ENCODE measurements at regions not wholly inside any gene's neighbourhood (a gene's known extent, or its start where the extent isn't known, plus 50 kb on each side); places are given as distances from the start of the nearest gene placed in this dataset.

DNA sequence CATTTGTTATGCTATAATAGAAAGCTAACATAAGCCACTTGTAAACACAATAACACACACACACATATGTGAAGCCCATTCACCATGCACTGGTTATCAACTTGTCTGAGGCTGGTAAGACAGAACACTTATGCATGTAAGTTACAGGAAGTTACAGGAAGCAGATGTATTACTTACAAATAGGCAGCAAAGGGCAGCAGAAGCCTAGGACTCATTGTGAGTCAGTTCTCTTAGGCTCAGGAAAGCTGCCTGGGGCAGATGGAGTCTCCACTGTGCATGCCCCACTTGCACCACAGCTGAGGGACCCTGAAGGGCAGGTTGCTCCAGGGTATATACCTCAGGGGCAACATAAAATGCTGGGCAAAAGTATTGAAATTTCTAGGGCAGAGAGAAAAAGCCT is 748.8 kb upstream of the CCDC54 start:
- Histone ChIP-seq H3K4me1 (ENCODE audit: control extremely low read depth in 1 of 4, control insufficient read depth in 4 of 4, insufficient read depth in 4 of 4, low read length in 3 of 4) (peaks cover 0 to 16% (median 5%) of the 10 kb centered on the region in 4 experiments), H3K9me3 (ENCODE audit: control extremely low read depth in 1 of 5, control insufficient read depth in 4 of 5, insufficient read depth in 2 of 5, low read depth in 1 of 5, low read length in 4 of 5) (peaks cover 0 to 6% (median 2%) of the 10 kb centered on the region in 5 experiments), H3K27me3 (replicated peaks in 2 of 5; ENCODE audit: control insufficient read depth in 4 of 5, insufficient read depth in 5 of 5, low read length in 4 of 5) (no peaks in the 10 kb centered on the region), H3K36me3 (ENCODE audit: control insufficient read depth in 4 of 4, insufficient read depth in 4 of 4, low read length in 3 of 4) (no peaks in the 10 kb centered on the region), H3K27ac (ENCODE audit: insufficient read depth in 1 of 2, low read depth in 1 of 2, low read length in 2 of 2, poor library complexity in 1 of 2, severe bottlenecking in 2 of 2) (no peak overlapping the region), H3K4me3 (ENCODE audit: control insufficient read depth in 1 of 7, extremely low read depth in 1 of 7, insufficient read depth in 4 of 7, low read depth in 2 of 7, low read length in 6 of 7) (no peak overlapping the region)
- ChIA-PET CTCF (no interaction called here), POLR2A (interaction anchor here (1.0 kb wide), 1 partner anchor 13 kb away, joined by 4 read pairs; no protein-coding TSS in a partner anchor)
- peak; percentile 19 to 89 (median 75) for DNase-seq

DNA sequence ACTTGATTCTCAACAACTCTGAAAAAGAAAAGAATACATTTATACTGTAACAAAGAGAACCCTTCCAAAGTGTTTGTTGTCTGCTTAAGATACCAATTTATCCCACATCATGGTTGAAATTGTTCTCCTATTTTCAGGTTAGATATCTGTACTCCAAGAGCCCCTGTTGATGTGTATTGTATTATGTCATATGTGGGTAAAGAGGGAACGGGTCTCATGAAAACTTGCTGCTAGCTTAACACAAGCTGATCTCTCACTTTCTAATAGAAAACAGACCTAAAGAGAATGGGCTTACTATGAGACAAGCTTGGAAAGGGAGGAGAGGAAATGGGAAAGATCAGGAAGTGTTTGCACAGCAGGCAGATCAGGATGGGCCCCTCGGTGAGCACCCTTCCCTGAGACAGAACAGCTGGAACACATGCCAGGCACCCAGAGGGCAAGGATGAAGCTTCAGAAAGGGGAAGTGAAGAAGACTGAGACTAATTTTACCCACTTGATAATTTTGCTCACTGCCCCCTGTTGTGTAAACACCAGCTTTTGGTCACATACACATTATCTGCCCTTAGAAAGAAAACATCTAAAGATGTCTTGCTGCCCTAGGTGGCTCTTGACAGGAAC is 747.9 kb upstream of the CCDC54 start:
- Histone ChIP-seq H3K27ac (ENCODE audit: insufficient read depth in 1 of 2, low read depth in 1 of 2, low read length in 2 of 2, poor library complexity in 1 of 2, severe bottlenecking in 2 of 2) (no peak overlapping the region), H3K9me3 (ENCODE audit: control extremely low read depth in 1 of 5, control insufficient read depth in 4 of 5, insufficient read depth in 2 of 5, low read depth in 1 of 5, low read length in 4 of 5) (peaks cover 0 to 2% (median 2%) of the 10 kb centered on the region in 5 experiments), H3K27me3 (replicated peaks in 2 of 5; ENCODE audit: control insufficient read depth in 4 of 5, insufficient read depth in 5 of 5, low read length in 4 of 5) (no peaks in the 10 kb centered on the region), H3K4me3 (ENCODE audit: control insufficient read depth in 1 of 7, extremely low read depth in 1 of 7, insufficient read depth in 4 of 7, low read depth in 2 of 7, low read length in 6 of 7) (no peak overlapping the region), H3K4me1 (ENCODE audit: control extremely low read depth in 1 of 4, control insufficient read depth in 4 of 4, insufficient read depth in 4 of 4, low read length in 3 of 4) (peaks cover 0 to 16% (median 5%) of the 10 kb centered on the region in 4 experiments), H3K36me3 (ENCODE audit: control insufficient read depth in 4 of 4, insufficient read depth in 4 of 4, low read length in 3 of 4) (no peaks in the 10 kb centered on the region)
- ChIA-PET CTCF (interaction anchor here (0.8 to 1.1 kb wide), 2 partner anchors 416 to 943 kb away, joined by 3 to 4 read pairs; no protein-coding TSS in a partner anchor), POLR2A (no interaction called here)
- 0% methylated on average over 1 of the region's 2 CpGs for WGBS (ENCODE audit: insufficient coverage)
- peak in 1 of 3 donors; percentile 11 for DNase-seq

DNA sequence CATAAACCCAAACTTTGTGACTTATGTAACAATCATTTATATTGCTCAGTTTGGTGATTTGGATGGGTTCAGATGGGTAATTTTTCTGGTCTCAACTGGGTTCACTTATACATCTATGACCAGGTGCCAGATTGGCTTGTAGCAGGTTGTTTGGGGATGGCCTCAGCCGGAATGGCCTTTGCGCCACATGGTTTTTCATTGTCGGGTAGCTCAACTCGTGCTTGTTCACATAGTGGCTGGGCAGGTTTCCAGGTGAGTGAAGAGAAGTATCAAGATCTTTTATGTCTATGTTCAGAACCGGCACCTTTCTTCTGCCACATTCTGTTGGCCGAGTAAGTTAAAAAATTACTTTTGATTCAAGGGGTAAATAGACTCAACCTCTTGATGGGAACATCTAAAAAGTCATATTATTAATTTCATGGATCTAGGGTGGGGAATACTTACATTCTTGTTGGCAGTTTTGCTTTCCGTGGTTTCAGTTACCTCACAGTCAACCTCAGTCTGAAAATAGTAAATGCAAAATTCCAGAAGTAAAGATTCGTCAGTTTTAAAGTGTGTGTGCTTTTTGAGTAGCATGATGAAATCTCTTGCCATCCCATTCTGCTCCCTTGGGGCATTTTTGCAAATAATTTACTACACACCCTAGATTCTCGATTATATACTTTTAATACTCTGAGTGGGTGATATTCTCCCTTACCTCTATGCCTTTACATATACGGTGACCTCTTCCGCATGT is 745.7 kb upstream of the CCDC54 start:
- H3K36me3 ChIP-seq (ENCODE audit: control insufficient read depth in 4 of 4, insufficient read depth in 4 of 4, low read length in 3 of 4), result no peaks in the 10 kb centered on the region
- CTCF ChIA-PET, result no interaction called here
- no peak overlapping the region for H3K27ac ChIP-seq (ENCODE audit: insufficient read depth in 1 of 2, low read depth in 1 of 2, low read length in 2 of 2, poor library complexity in 1 of 2, severe bottlenecking in 2 of 2)
- DNase-seq, result no peak
- H3K27me3 ChIP-seq (replicated peaks in 2 of 5; ENCODE audit: control insufficient read depth in 4 of 5, insufficient read depth in 5 of 5, low read length in 4 of 5), result no peaks in the 10 kb centered on the region
- H3K9me3 ChIP-seq (ENCODE audit: control extremely low read depth in 1 of 5, control insufficient read depth in 4 of 5, insufficient read depth in 2 of 5, low read depth in 1 of 5, low read length in 4 of 5), result no peaks in the 10 kb centered on the region
- peaks cover 0 to 16% (median 5%) of the 10 kb centered on the region in 4 experiments for H3K4me1 ChIP-seq (ENCODE audit: control extremely low read depth in 1 of 4, control insufficient read depth in 4 of 4, insufficient read depth in 4 of 4, low read length in 3 of 4)
- POLR2A ChIA-PET, result no interaction called here
- no peak overlapping the region for H3K4me3 ChIP-seq (ENCODE audit: control insufficient read depth in 1 of 7, extremely low read depth in 1 of 7, insufficient read depth in 4 of 7, low read depth in 2 of 7, low read length in 6 of 7)
- 93% methylated on average over 5 of the region's 11 CpGs for WGBS (ENCODE audit: insufficient coverage)

DNA sequence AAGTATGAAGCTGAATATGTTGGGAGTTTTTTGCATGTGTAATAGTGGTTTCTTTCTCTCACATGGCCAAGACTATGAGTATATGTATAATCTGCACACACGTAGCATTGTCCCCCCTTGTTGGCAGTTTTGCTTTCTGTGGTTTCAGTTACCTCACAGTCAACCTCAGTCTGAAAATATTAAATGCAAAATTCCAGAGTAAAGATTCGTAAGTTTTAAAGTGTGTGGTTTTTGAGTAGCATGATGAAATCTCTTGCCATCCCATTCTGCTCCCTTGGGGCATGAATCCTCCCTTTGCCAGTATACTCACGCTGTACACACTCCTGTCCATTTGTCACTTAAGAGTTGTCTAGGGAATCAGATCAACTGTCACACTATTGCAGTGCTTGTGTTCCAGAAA is 742.0 kb upstream of the CCDC54 start:
- H3K27ac ChIP-seq (ENCODE audit: insufficient read depth in 1 of 2, low read depth in 1 of 2, low read length in 2 of 2, poor library complexity in 1 of 2, severe bottlenecking in 2 of 2), result no peak overlapping the region
- WGBS (ENCODE audit: insufficient coverage), result 100% methylated on average over 1 of the region's 3 CpGs
- DNase-seq, result no peak

DNA sequence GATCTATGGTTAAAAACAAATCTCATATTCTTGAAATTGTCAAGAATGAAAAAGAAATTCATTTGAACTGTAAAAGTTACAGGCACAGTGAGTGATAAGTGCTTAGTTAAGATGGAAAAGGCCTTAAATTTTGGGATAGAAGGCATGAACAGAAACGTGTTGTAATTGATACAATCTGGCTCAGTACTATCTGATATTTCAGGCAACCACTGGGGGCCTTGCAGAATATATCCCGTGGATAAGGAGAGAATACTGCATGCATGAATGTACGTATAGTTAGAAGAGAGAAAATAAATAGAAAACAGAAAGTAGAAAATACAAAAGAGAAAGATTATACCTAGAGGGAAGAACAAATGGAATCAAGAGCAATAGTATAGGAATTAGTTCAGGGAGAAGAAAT is 741.4 kb upstream of the CCDC54 start:
- ChIA-PET CTCF (no interaction called here), POLR2A (no interaction called here)
- no peak for DNase-seq
- 100% methylated on average over 2 of the region's 3 CpGs for WGBS (ENCODE audit: insufficient coverage)
- no peak overlapping the region for H3K4me3 ChIP-seq (ENCODE audit: control insufficient read depth in 1 of 7, extremely low read depth in 1 of 7, insufficient read depth in 4 of 7, low read depth in 2 of 7, low read length in 6 of 7)
- H3K9me3 ChIP-seq (ENCODE audit: control extremely low read depth in 1 of 5, control insufficient read depth in 4 of 5, insufficient read depth in 2 of 5, low read depth in 1 of 5, low read length in 4 of 5), result no peaks in the 10 kb centered on the region
- H3K4me1 ChIP-seq (ENCODE audit: control extremely low read depth in 1 of 4, control insufficient read depth in 4 of 4, insufficient read depth in 4 of 4, low read length in 3 of 4), result no peaks in the 10 kb centered on the region
- no peaks in the 10 kb centered on the region for H3K27me3 ChIP-seq (replicated peaks in 2 of 5; ENCODE audit: control insufficient read depth in 4 of 5, insufficient read depth in 5 of 5, low read length in 4 of 5)
- no peak overlapping the region for H3K27ac ChIP-seq (ENCODE audit: insufficient read depth in 1 of 2, low read depth in 1 of 2, low read length in 2 of 2, poor library complexity in 1 of 2, severe bottlenecking in 2 of 2)
- no peaks in the 10 kb centered on the region for H3K36me3 ChIP-seq (ENCODE audit: control insufficient read depth in 4 of 4, insufficient read depth in 4 of 4, low read length in 3 of 4)

More for the DNA sequence above, 742.0 kb upstream of the CCDC54 start:
- CTCF ChIA-PET, result no interaction called here
- H3K27me3 ChIP-seq (replicated peaks in 2 of 5; ENCODE audit: control insufficient read depth in 4 of 5, insufficient read depth in 5 of 5, low read length in 4 of 5), result no peaks in the 10 kb centered on the region
- no peaks in the 10 kb centered on the region for H3K4me1 ChIP-seq (ENCODE audit: control extremely low read depth in 1 of 4, control insufficient read depth in 4 of 4, insufficient read depth in 4 of 4, low read length in 3 of 4)
- no peak overlapping the region for H3K4me3 ChIP-seq (ENCODE audit: control insufficient read depth in 1 of 7, extremely low read depth in 1 of 7, insufficient read depth in 4 of 7, low read depth in 2 of 7, low read length in 6 of 7)
- no peaks in the 10 kb centered on the region for H3K9me3 ChIP-seq (ENCODE audit: control extremely low read depth in 1 of 5, control insufficient read depth in 4 of 5, insufficient read depth in 2 of 5, low read depth in 1 of 5, low read length in 4 of 5)
- H3K36me3 ChIP-seq (ENCODE audit: control insufficient read depth in 4 of 4, insufficient read depth in 4 of 4, low read length in 3 of 4), result no peaks in the 10 kb centered on the region
- POLR2A ChIA-PET, result no interaction called here

DNA sequence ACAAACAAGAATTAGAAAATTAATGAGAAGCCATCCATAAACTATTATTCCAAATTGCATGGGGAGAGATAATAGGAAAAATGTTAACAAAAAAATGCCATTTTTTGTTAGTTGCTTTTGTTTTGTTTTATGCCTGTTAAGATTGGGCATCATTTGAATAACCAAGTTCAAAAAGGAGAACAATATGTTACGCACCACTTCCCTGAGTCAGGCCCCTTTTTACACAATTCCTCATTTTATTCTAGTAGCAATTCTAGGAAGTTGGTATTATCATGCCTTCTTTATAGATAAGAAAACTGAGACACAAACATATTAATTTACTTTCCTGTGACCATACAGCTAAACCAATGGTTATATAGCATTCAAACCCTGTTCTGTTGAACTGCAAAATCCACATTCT is 736.9 kb upstream of the CCDC54 start:
- CTCF ChIA-PET, result no interaction called here
- no CpG with 5 or more reads among the region's 1 CpG for WGBS (ENCODE audit: insufficient coverage)
- no peaks in the 10 kb centered on the region for H3K27me3 ChIP-seq (replicated peaks in 2 of 5; ENCODE audit: control insufficient read depth in 4 of 5, insufficient read depth in 5 of 5, low read length in 4 of 5)
- DNase-seq, result no peak
- H3K4me1 ChIP-seq (ENCODE audit: control extremely low read depth in 1 of 4, control insufficient read depth in 4 of 4, insufficient read depth in 4 of 4, low read length in 3 of 4), result no peaks in the 10 kb centered on the region
- H3K9me3 ChIP-seq (ENCODE audit: control extremely low read depth in 1 of 5, control insufficient read depth in 4 of 5, insufficient read depth in 2 of 5, low read depth in 1 of 5, low read length in 4 of 5), result no peaks in the 10 kb centered on the region
- POLR2A ChIA-PET, result no interaction called here
- H3K36me3 ChIP-seq (ENCODE audit: control insufficient read depth in 4 of 4, insufficient read depth in 4 of 4, low read length in 3 of 4), result no peaks in the 10 kb centered on the region
- H3K27ac ChIP-seq (ENCODE audit: insufficient read depth in 1 of 2, low read depth in 1 of 2, low read length in 2 of 2, poor library complexity in 1 of 2, severe bottlenecking in 2 of 2), result no peak overlapping the region
- no peak overlapping the region for H3K4me3 ChIP-seq (ENCODE audit: control insufficient read depth in 1 of 7, extremely low read depth in 1 of 7, insufficient read depth in 4 of 7, low read depth in 2 of 7, low read length in 6 of 7)

DNA sequence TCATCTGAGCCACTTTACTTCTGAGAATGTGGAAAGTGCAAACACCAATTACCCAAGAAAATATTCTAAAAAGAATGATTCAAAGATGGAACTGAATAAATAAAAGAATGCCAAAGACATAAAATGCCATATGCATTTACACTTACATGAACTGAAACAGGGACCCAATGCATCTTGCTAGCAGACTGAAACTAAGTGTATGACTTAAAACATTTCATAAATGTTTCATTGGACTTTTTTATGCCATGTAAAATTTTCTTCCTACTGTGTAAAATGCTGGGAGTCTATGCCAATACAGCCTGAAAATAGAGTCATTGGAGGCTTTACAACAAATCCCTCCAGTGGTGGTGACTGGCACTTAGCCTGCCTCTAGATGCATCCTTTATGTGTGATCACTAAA is 735.1 kb upstream of the CCDC54 start:
- Histone ChIP-seq H3K4me3 (ENCODE audit: control insufficient read depth in 1 of 7, extremely low read depth in 1 of 7, insufficient read depth in 4 of 7, low read depth in 2 of 7, low read length in 6 of 7) (no peak overlapping the region), H3K27ac (ENCODE audit: insufficient read depth in 1 of 2, low read depth in 1 of 2, low read length in 2 of 2, poor library complexity in 1 of 2, severe bottlenecking in 2 of 2) (no peak overlapping the region), H3K4me1 (ENCODE audit: control extremely low read depth in 1 of 4, control insufficient read depth in 4 of 4, insufficient read depth in 4 of 4, low read length in 3 of 4) (no peaks in the 10 kb centered on the region), H3K9me3 (ENCODE audit: control extremely low read depth in 1 of 5, control insufficient read depth in 4 of 5, insufficient read depth in 2 of 5, low read depth in 1 of 5, low read length in 4 of 5) (no peaks in the 10 kb centered on the region), H3K36me3 (ENCODE audit: control insufficient read depth in 4 of 4, insufficient read depth in 4 of 4, low read length in 3 of 4) (no peaks in the 10 kb centered on the region), H3K27me3 (replicated peaks in 2 of 5; ENCODE audit: control insufficient read depth in 4 of 5, insufficient read depth in 5 of 5, low read length in 4 of 5) (no peaks in the 10 kb centered on the region)
- no peak for DNase-seq
- ChIA-PET CTCF (no interaction called here), POLR2A (no interaction called here)

All from common myeloid progenitor, CD34-positive (primary cell).